CD4-positive, CD25-positive, alpha-beta regulatory T cell (primary cell): ENCODE measurements at regions not wholly inside any gene's neighbourhood (a gene's known extent, or its start where the extent isn't known, plus 50 kb on each side); places are given as distances from the start of the nearest gene placed in this dataset.
"Not testable (repeated sequence)": the region's sequence is repeated elsewhere in the genome, so short reads cannot be mapped to it uniquely, and the experiment has no call there.

Experiments
- ATAC-seq, 2 donors: fragments of 150-1000 bp; cut with Tn5 transposase; one replicate each; pipeline ENCODE4 v1.10.0; 2021; ENCODE audit warnings: low read depth in 2 of 2, moderate number of reproducible peaks in 2 of 2, moderate library complexity in 1 of 2
- DNase-seq, 3 donors: peaks; one replicate each; pipeline versions ENCODE4 v3.0.0 to v3.0.0-alpha.2; 2012 to 2022; ENCODE audit warnings: mixed read lengths in 1 of 3
- H3K27ac ChIP-seq: one replicate; pipeline ENCODE4 v1.7.0; 2013; ENCODE audit warnings: mild to moderate bottlenecking, low read length; ENCODE audit not compliant: insufficient read depth, poor library complexity, severe bottlenecking
- H3K27me3 ChIP-seq: one replicate; pipeline ENCODE4 v1.7.0; 2013; ENCODE audit warnings: low read length; ENCODE audit not compliant: control insufficient read depth, insufficient read depth
- H3K36me3 ChIP-seq: one replicate; pipeline ENCODE4 v1.7.0; 2013; ENCODE audit warnings: mild to moderate bottlenecking, low read length, moderate library complexity; ENCODE audit not compliant: control insufficient read depth, insufficient read depth
- H3K4me1 ChIP-seq: 2 replicates; pipeline ENCODE4 v1.7.0; 2013; ENCODE audit warnings: mild to moderate bottlenecking, low read length; ENCODE audit not compliant: insufficient read depth, control insufficient read depth, poor library complexity, severe bottlenecking
- H3K4me3 ChIP-seq: one replicate; pipeline ENCODE4 v1.7.0; 2013; ENCODE audit warnings: low read depth, mild to moderate bottlenecking, low read length, moderate library complexity
- H3K9me3 ChIP-seq, 2 experiments: 1 replicate in 1 of 2; 2 replicates in 1 of 2; pipeline ENCODE4 v1.7.0; 2013; ENCODE audit warnings: low read length in 2 of 2, mild to moderate bottlenecking in 1 of 2, moderate library complexity in 1 of 2; ENCODE audit not compliant: control insufficient read depth in 2 of 2
- H3K27ac Mint-ChIP-seq, 3 donors: one replicate each; pipeline ENCODE4 v1.8.0; 2020 to 2022; ENCODE audit warnings: mild to moderate bottlenecking in 3 of 3, mixed read lengths in 3 of 3, moderate library complexity in 2 of 3
- H3K27me3 Mint-ChIP-seq: one replicate; pipeline ENCODE4 v1.8.0; 2022; ENCODE audit warnings: mild to moderate bottlenecking, mixed read lengths
- H3K36me3 Mint-ChIP-seq: one replicate; pipeline ENCODE4 v1.8.0; 2020; ENCODE audit warnings: mixed read lengths
- H3K4me1 Mint-ChIP-seq, 4 donors: one replicate each; pipeline ENCODE4 v1.8.0; 2020 to 2022; ENCODE audit warnings: mixed read lengths in 4 of 4, mild to moderate bottlenecking in 1 of 4
- H3K4me3 Mint-ChIP-seq, 4 donors: one replicate each; pipeline ENCODE4 v1.8.0; 2020 to 2022; ENCODE audit warnings: mild to moderate bottlenecking in 4 of 4, mixed read lengths in 4 of 4, moderate library complexity in 3 of 4
- H3K9me3 Mint-ChIP-seq, 7 donors: one replicate each; pipeline ENCODE4 v1.8.0; 2020 to 2022; ENCODE audit warnings: mixed read lengths in 7 of 7, mild to moderate bottlenecking in 3 of 7, moderate library complexity in 2 of 7

DNA sequence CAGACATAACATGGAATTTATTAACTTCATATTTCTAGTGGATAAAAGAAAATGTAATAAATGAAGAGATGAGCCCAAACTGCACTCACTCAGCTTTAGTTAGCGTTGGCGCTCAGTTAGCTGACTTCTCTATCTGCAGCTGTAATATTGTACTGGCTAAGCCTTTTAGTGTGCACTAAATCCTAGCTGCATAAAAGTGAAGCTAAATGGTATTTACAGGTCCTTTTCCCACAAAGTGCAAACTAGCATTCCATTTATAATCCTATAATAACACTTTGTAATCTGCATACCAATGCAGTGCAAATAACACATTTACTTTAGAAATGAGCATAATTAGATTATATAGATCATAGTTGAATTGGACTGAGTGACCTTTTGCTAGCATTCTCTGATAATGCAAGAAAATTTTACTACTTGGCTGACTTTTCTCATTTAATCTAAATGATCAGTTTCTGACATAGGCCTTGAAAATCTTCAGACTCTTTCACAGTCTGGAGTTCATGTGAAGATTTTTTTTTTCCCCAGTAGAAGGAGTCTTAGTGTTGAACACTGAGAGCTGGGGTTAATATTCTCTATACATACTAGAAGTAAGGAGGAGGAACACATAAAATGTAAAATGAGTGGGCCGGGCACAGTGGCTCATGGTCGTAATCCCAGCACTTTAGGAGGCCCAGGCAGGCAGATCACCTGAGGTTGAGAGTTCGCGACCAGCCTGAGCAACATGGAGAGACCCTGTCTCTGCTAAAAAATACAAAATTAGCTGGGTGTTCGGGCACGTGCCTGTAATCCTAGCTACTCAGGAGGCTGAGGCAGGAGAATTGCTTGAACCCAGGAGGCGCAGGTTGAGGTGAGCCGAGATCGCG lies 1426.4 kb downstream of the PCDH9 start:
- Histone ChIP-seq H3K27me3 (no peaks in the 10 kb centered on the region), H3K4me3 (no peak overlapping the region), H3K27ac (no peak overlapping the region), H3K9me3 (peaks cover 5 to 11% of the 10 kb centered on the region in 2 experiments), H3K4me1 (no peaks in the 10 kb centered on the region), H3K36me3 (no peaks in the 10 kb centered on the region)
- ATAC-seq, result no peak
- Mint-ChIP-seq H3K4me1 (no peaks in the 10 kb centered on the region), H3K27ac (no peak overlapping the region), H3K9me3 (peaks cover 0 to 20% (median 9%) of the 10 kb centered on the region in 7 donors), H3K27me3 (no peaks in the 10 kb centered on the region), H3K4me3 (no peak overlapping the region), H3K36me3 (no peaks in the 10 kb centered on the region)
- no peak for DNase-seq

DNA sequence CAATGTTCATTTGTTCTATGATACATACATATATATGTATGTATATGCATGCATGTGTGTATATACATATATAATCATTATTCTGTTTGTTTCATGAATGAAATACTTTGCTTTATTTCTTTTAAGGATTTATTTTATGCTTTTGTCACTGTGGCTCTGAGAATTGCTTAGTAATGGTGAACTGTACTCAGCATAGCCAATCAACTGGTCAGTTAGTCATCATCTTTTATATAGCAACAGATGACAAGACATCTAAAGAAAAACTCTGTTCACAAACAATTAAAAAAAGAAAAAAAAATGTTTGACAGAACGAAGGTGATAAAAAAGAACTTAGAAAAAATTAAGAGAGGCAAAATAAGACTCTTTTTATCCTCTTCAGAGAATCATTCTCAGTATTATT lies 1440.3 kb downstream of the PCDH9 start:
- DNase-seq (no peak), ATAC-seq (no peak)
- H3K4me3 ChIP-seq, result no peak overlapping the region
- no peaks in the 10 kb centered on the region for H3K4me1 ChIP-seq
- H3K27ac ChIP-seq, result no peak overlapping the region
- H3K27me3 ChIP-seq, result no peaks in the 10 kb centered on the region
- no peaks in the 10 kb centered on the region for H3K4me1 Mint-ChIP-seq
- H3K9me3 ChIP-seq, result peaks cover 0 to 4% of the 10 kb centered on the region in 2 experiments
- no peaks in the 10 kb centered on the region for H3K36me3 Mint-ChIP-seq
- H3K36me3 ChIP-seq, result no peaks in the 10 kb centered on the region
- H3K4me3 Mint-ChIP-seq, result no peak overlapping the region
- H3K27me3 Mint-ChIP-seq, result no peaks in the 10 kb centered on the region
- H3K9me3 Mint-ChIP-seq, result peaks cover 0 to 30% (median 3%) of the 10 kb centered on the region in 7 donors
- no peak overlapping the region for H3K27ac Mint-ChIP-seq

DNA sequence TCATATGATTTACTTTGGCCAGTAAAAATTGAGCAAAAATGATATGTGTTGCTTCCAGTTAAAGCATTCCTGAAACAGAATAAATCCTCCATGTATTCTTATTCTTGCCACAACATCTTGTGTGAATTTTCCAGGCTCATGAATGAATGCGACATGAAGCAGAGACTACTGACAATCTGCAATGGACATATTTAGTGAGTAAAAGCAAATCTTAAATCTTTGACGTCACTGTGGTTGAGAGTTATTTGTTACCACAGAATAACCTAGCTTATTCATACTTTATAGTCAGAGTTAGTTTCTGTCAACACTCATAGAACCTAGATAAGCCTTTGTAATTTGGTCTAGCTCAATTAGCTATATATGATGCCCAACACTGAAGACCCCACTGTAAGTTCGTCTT lies 1443.1 kb downstream of the PCDH9 start:
- no peak for DNase-seq
- peaks cover 2 to 19% of the 10 kb centered on the region in 2 experiments for H3K9me3 ChIP-seq
- Mint-ChIP-seq H3K4me3 (no peak overlapping the region), H3K27ac (no peak overlapping the region), H3K4me1 (no peaks in the 10 kb centered on the region), H3K36me3 (no peaks in the 10 kb centered on the region), H3K9me3 (peaks cover 0 to 28% (median 7%) of the 10 kb centered on the region in 7 donors), H3K27me3 (no peaks in the 10 kb centered on the region)
- H3K27me3 ChIP-seq, result no peaks in the 10 kb centered on the region
- no peak overlapping the region for H3K4me3 ChIP-seq
- H3K36me3 ChIP-seq, result no peaks in the 10 kb centered on the region
- no peak for ATAC-seq
- H3K27ac ChIP-seq, result no peak overlapping the region
- no peaks in the 10 kb centered on the region for H3K4me1 ChIP-seq

DNA sequence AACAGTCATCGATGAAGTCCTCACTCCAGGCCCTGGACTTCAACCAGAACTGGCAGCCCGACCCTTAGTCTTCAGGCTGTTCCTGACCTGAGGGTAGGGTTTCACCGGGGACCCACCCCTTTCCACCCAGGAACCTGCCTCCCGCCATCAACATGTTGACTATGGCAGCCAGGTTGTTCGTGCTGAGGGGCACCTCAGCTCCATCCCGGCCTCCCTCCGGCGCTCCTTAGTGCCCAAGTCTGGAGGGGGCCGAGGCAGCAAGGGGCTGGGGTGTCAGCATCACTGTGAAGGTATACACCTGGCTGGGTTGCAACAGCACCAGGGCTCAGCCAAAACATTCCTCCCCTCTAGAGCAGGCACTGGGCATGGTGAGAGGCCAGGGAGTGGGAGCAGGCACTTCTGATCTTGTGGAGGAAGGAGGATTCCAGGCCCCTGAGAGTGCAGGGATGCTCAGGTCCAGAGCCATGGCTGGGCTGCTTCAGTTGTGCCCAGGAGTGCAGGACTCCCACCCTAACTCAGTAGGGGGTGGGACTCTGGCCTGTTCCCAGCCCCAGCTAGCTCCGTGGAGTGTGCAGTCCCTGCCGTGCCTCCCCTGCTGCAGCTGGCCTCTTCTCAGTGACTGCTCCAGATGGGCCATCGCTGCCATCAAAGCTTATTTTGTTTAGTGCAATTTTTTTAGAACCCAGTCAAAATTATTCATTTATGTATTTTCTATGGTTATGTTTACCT lies 1445.9 kb downstream of the PCDH9 start:
- no peak for DNase-seq
- no peaks in the 10 kb centered on the region for H3K27me3 ChIP-seq
- H3K4me3 ChIP-seq, result no peak overlapping the region
- H3K27ac ChIP-seq, result no peak overlapping the region
- no peaks in the 10 kb centered on the region for H3K36me3 ChIP-seq
- peaks cover 2 to 19% of the 10 kb centered on the region in 2 experiments for H3K9me3 ChIP-seq
- H3K4me1 Mint-ChIP-seq, result no peaks in the 10 kb centered on the region
- H3K36me3 Mint-ChIP-seq, result no peaks in the 10 kb centered on the region
- H3K9me3 Mint-ChIP-seq, result peaks cover 0 to 28% (median 9%) of the 10 kb centered on the region in 7 donors
- no peak overlapping the region for H3K27ac Mint-ChIP-seq
- H3K4me1 ChIP-seq, result no peaks in the 10 kb centered on the region
- no peak overlapping the region for H3K4me3 Mint-ChIP-seq
- no peak for ATAC-seq
- no peaks in the 10 kb centered on the region for H3K27me3 Mint-ChIP-seq

DNA sequence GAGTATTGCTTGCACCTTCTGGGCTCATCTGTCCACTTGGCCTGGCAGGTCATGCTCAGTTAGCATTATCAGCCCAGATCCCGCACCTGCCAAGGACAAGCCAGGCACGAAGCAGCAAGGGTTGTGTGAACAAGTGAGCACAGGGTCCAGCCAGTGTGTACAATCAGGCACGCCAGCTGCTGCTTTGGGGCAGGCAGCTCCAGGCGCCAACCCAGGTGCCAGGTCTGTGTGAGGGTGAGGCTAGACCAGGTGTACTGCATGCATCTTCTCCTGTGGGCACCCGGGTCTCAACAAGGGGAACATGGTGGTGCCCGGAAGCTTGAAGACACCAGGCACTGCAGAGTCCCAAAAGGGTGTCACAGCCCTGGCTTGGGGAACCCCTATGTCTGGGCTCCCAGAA lies 1446.8 kb downstream of the PCDH9 start:
- no peak overlapping the region for H3K27ac Mint-ChIP-seq
- no peak overlapping the region for H3K4me3 Mint-ChIP-seq
- Histone ChIP-seq H3K4me3 (no peak overlapping the region), H3K9me3 (peaks cover 2 to 19% of the 10 kb centered on the region in 2 experiments), H3K4me1 (no peaks in the 10 kb centered on the region), H3K36me3 (no peaks in the 10 kb centered on the region), H3K27me3 (no peaks in the 10 kb centered on the region), H3K27ac (no peak overlapping the region)
- no peaks in the 10 kb centered on the region for H3K4me1 Mint-ChIP-seq
- DNase-seq (no peak), ATAC-seq (no peak)
- peaks cover 3 to 28% (median 7%) of the 10 kb centered on the region in 7 donors for H3K9me3 Mint-ChIP-seq
- H3K36me3 Mint-ChIP-seq, result no peaks in the 10 kb centered on the region
- no peaks in the 10 kb centered on the region for H3K27me3 Mint-ChIP-seq

DNA sequence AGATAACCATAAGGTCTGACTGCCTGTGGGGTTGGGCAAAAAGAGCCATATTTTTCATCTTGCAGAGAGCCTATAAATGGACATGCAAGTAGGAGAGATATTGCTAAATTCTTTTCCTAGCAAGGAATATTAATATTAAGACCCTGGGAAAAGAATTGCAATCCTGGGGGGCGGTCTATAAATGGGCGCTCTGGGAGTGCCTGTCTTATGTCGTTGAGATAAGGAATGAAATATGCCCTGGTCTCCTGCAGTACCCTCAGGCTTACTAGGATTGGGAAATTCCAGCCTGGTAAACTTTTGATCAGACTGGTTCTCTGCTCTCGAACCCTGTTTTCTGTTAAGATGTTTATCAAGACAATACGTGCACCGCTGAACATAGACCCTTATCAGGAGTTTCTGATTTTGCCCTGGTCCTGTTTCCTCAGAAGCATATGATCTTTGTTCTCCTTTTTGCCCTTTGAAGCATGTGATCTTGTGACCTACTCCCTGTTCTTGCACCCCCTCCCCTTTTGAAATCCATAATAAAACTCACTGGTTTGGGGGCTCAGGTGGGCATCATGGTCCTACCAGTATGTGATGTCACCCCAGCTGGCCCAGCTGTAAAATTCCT lies 1458.3 kb downstream of the PCDH9 start:
- not testable (repeated sequence) for ATAC-seq, H3K4me1 Mint-ChIP-seq, H3K27me3 ChIP-seq, H3K4me1 ChIP-seq, H3K27ac Mint-ChIP-seq, H3K36me3 ChIP-seq, H3K36me3 Mint-ChIP-seq, H3K4me3 ChIP-seq, DNase-seq, H3K27ac ChIP-seq, H3K27me3 Mint-ChIP-seq, H3K4me3 Mint-ChIP-seq
- peaks cover 3 to 17% of the 10 kb centered on the region in 2 experiments for H3K9me3 ChIP-seq
- peaks cover 0 to 26% (median 3%) of the 10 kb centered on the region in 7 donors for H3K9me3 Mint-ChIP-seq

DNA sequence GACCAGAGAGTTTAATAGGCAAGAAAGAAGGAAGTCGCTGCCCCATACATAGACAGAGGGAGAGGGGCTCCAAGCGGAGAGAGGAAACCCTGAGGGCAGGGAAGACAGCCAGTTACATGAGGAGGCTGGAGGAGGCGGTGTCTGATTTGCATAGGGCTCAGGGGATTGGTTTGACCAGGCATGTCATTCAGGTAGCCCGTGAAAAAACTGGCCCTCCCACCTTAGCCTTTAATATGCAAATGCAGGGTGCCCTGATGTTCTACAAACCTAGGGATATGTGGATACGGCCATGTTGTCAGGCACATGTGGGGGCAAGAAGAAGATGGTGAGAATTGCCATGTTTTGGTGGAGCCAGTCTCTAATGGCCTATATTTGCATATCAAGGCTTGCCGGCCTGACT lies 1461.6 kb downstream of the PCDH9 start:
- Mint-ChIP-seq H3K27me3 (no peaks in the 10 kb centered on the region), H3K4me1 (no peaks in the 10 kb centered on the region), H3K9me3 (peaks cover 0 to 25% (median 2%) of the 10 kb centered on the region in 7 donors), H3K27ac (no peak overlapping the region), H3K36me3 (no peaks in the 10 kb centered on the region), H3K4me3 (no peak overlapping the region)
- H3K4me1 ChIP-seq, result no peaks in the 10 kb centered on the region
- H3K27ac ChIP-seq, result no peak overlapping the region
- DNase-seq (no peak), ATAC-seq (no peak)
- H3K4me3 ChIP-seq, result no peak overlapping the region
- no peaks in the 10 kb centered on the region for H3K36me3 ChIP-seq
- H3K9me3 ChIP-seq, result peaks cover 3 to 21% of the 10 kb centered on the region in 2 experiments
- H3K27me3 ChIP-seq, result no peaks in the 10 kb centered on the region
